ENCODE measurements at regions not wholly inside any gene's neighbourhood (a gene's known extent, or its start where the extent isn't known, plus 50 kb on each side); places are given as distances from the start of the nearest gene placed in this dataset.

DNA sequence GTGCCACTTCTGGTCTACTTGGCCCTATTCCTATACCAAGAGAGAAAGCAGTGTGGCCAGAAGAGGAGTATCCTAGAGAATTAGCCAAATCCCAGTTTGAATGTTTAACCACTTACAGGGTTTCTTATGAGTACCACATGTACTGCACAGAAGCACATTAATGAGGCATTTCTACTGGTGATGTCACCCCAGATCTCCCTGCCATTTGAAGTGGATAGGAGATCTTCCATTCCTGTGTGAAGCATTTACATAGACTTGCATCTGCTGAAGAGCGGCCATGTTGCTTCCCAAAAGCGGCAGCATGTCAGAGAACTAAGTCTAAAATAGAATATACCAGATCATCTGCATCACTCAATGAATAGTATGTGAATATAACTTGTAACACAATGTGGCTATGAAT, 108.4 kb upstream of the TUSC7 start:
- Histone ChIP-seq H3K9me3 (no peaks in the 10 kb centered on the region), H3K27ac (no peak overlapping the region), H3K36me3 (replicated peaks in 1 of 2; ENCODE audit: insufficient read depth in 1 of 2, low read depth in 2 of 2) (no peaks in the 10 kb centered on the region), H3K27me3 (no peaks in the 10 kb centered on the region), H3K4me1 (no peaks in the 10 kb centered on the region), H3K4me3 (no peak overlapping the region)
- DNase-seq: no peak
- intact Hi-C loops (cut with DNase I): no loop called here
- TF ChIP-seq POLR2A (IDR thresholded peaks at IDR 0.05): no peak
- TF ChIP-seq, protein P1, sequence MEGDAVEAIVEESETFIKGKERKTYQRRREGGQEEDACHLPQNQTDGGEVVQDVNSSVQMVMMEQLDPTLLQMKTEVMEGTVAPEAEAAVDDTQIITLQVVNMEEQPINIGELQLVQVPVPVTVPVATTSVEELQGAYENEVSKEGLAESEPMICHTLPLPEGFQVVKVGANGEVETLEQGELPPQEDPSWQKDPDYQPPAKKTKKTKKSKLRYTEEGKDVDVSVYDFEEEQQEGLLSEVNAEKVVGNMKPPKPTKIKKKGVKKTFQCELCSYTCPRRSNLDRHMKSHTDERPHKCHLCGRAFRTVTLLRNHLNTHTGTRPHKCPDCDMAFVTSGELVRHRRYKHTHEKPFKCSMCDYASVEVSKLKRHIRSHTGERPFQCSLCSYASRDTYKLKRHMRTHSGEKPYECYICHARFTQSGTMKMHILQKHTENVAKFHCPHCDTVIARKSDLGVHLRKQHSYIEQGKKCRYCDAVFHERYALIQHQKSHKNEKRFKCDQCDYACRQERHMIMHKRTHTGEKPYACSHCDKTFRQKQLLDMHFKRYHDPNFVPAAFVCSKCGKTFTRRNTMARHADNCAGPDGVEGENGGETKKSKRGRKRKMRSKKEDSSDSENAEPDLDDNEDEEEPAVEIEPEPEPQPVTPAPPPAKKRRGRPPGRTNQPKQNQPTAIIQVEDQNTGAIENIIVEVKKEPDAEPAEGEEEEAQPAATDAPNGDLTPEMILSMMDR (IDR thresholded peaks at IDR 0.05): no peak
- no peak for ATAC-seq
- WGBS, 2 donors: 88 to 93% methylated on average over 2 of the region's 2 CpGs

DNA sequence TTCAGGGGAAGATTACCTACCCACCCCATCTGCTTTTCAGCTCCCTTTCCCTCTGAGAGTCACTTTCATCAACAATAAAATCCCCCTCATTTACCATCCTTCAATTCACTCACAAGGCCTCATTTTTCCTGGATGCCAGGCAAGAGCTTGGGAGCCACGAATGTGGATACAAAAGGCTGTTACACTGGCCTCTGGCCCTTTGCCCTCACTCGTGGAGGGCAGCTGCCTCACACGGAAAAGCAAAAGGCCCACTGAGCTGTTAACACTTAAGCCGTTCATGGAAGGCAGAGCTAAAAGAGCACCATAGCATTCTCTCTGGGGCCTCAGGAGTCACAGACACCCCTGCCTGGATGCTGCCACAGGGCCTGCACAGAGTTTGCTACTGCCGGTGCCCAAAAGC, 102.4 kb upstream of the TUSC7 start:
- no peak for TF ChIP-seq POLR2A (IDR thresholded peaks at IDR 0.05)
- TF ChIP-seq, protein P1 (IDR thresholded peaks at IDR 0.05): no peak
- no peak overlapping the region for H3K4me3 ChIP-seq
- H3K9me3 ChIP-seq: no peaks in the 10 kb centered on the region
- H3K36me3 ChIP-seq (replicated peaks in 1 of 2; ENCODE audit: insufficient read depth in 1 of 2, low read depth in 2 of 2): no peaks in the 10 kb centered on the region
- ATAC-seq (no peak), DNase-seq (no peak)
- 62 to 65% methylated on average over 5 of the region's 5 CpGs for WGBS, 2 donors
- intact Hi-C loops (cut with DNase I): no loop called here
- H3K27ac ChIP-seq: no peak overlapping the region
- H3K27me3 ChIP-seq: no peaks in the 10 kb centered on the region
- H3K4me1 ChIP-seq: no peaks in the 10 kb centered on the region

DNA sequence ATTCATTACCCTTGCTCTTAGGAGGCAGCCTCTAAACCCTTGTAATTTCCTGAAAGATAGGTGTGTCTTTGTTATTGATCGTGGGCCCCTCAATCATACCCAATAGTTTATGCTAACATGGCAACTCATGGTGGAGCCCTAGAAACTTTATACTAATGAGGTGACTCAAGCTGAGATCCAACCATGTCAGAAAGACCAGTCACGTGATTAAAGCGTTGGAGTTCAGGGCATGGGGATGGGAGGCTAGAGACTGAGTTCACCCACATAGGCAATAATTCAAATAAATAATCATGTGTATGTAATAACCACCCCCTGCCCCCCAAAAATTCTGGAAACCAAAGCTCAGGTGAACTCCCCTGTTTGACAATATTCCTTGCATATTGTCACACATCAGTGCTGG, 99.5 kb upstream of the TUSC7 start:
- H3K9me3 ChIP-seq: no peaks in the 10 kb centered on the region
- DNase-seq (no peak), ATAC-seq (no peak)
- no peak for TF ChIP-seq POLR2A (IDR thresholded peaks at IDR 0.05)
- TF ChIP-seq, protein P1 (IDR thresholded peaks at IDR 0.05): no peak
- no peak overlapping the region for H3K4me3 ChIP-seq
- H3K27ac ChIP-seq: no peak overlapping the region
- H3K27me3 ChIP-seq: no peaks in the 10 kb centered on the region
- intact Hi-C loops (cut with DNase I): no loop called here
- WGBS, 2 donors: 72 to 77% methylated on average over 3 of the region's 3 CpGs
- no peaks in the 10 kb centered on the region for H3K4me1 ChIP-seq
- no peaks in the 10 kb centered on the region for H3K36me3 ChIP-seq (replicated peaks in 1 of 2; ENCODE audit: insufficient read depth in 1 of 2, low read depth in 2 of 2)

DNA sequence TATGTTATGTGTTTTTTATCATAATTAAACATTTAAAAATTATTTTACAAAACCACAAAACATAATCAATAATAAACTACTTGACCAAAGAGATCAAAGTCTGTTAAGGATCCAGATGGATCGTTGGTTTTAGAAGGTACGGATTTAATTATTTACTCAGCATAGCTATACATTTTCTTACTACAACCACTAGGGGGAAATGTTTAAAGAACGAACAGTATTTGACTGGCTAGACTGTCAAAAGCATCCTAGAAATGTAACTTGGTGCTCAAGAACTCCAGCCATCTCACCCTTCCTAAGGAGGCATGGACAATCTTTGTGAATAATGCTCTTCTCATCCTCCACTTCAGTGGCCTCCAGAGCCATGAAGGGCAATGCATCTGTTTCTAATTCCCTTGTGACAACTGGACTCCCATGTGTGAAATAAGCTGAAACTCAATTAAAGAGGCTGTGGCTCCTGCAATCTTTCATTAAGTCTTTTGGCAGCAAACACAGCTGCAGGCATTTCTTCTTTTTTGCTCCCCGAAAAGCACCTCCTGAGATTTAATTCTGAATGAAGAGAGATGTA, 94.7 kb upstream of the TUSC7 start:
- intact Hi-C loops (cut with DNase I): no loop called here
- H3K4me1 ChIP-seq: no peaks in the 10 kb centered on the region
- 27 to 29% methylated on average over 4 of the region's 4 CpGs for WGBS, 2 donors
- TF ChIP-seq POLR2A (IDR thresholded peaks at IDR 0.05): no peak
- TF ChIP-seq, protein P1 (IDR thresholded peaks at IDR 0.05): peak in 3 of 7 experiments; percentile 8 to 23 (median 13)
- ATAC-seq (no peak), DNase-seq (no peak)
- no peaks in the 10 kb centered on the region for H3K9me3 ChIP-seq
- H3K4me3 ChIP-seq: no peak overlapping the region
- no peaks in the 10 kb centered on the region for H3K36me3 ChIP-seq (replicated peaks in 1 of 2; ENCODE audit: insufficient read depth in 1 of 2, low read depth in 2 of 2)
- H3K27me3 ChIP-seq: no peaks in the 10 kb centered on the region
- no peak overlapping the region for H3K27ac ChIP-seq

DNA sequence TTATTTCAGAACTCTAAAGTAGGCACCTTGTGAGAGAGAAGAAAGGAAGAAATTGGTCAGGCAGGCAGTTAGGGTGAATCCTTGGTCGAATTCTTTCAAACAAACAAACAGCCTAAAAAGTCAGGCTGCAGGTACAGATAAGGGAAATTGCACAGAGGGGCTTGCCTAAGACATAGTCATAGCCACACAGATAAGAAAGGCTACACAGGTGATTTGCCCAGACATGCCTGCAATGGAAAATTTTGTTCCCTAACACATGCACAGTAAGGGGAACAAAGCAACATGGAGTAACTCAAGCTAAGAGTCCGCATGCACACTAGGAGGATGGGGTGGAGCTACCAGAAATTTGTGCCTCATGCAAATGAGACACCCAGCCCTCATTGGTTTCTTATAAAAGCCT, 91.4 kb upstream of the TUSC7 start:
- Histone ChIP-seq H3K4me1 (no peaks in the 10 kb centered on the region), H3K4me3 (no peak overlapping the region), H3K27ac (no peak overlapping the region), H3K36me3 (replicated peaks in 1 of 2; ENCODE audit: insufficient read depth in 1 of 2, low read depth in 2 of 2) (no peaks in the 10 kb centered on the region), H3K9me3 (no peaks in the 10 kb centered on the region), H3K27me3 (no peaks in the 10 kb centered on the region)
- no peak for ATAC-seq
- TF ChIP-seq, protein P1 (IDR thresholded peaks at IDR 0.05): no peak
- no peak for TF ChIP-seq POLR2A (IDR thresholded peaks at IDR 0.05)
- 57 to 73% methylated on average over 2 of the region's 2 CpGs for WGBS, 2 donors
- intact Hi-C loops (cut with DNase I): no loop called here
- no peak for DNase-seq
